Adipocyte (in vitro differentiated cells): ENCODE measurements at regions not wholly inside any gene's neighbourhood (a gene's known extent, or its start where the extent isn't known, plus 50 kb on each side); places are given as distances from the start of the nearest gene placed in this dataset.

Experiments used
- DNase-seq: peaks from one replicate; pipeline ENCODE4 v3.0.0-alpha.2; 2015; ENCODE audit warnings: low read depth
- H3K27me3 ChIP-seq: replicated peaks from 2 replicates; pipeline ENCODE4 v1.7.0; 2013; ENCODE audit warnings: mild to moderate bottlenecking, low read length, moderate library complexity; ENCODE audit not compliant: control insufficient read depth, insufficient read depth
- H3K36me3 ChIP-seq: 2 replicates; pipeline ENCODE4 v1.7.0; 2013; ENCODE audit warnings: low read length, mild to moderate bottlenecking, moderate library complexity; ENCODE audit not compliant: control insufficient read depth, insufficient read depth, severe bottlenecking
- H3K4me1 ChIP-seq: 2 replicates; pipeline ENCODE4 v1.7.0; 2013; ENCODE audit warnings: mild to moderate bottlenecking, low read length, moderate library complexity; ENCODE audit not compliant: control insufficient read depth, insufficient read depth
- H3K4me3 ChIP-seq: 2 replicates; pipeline ENCODE4 v1.7.0; 2013; ENCODE audit warnings: mild to moderate bottlenecking, low read length, moderate library complexity
- H3K9ac ChIP-seq: 2 replicates; pipeline ENCODE4 v1.7.0; 2013; ENCODE audit warnings: mild to moderate bottlenecking, low read length, moderate library complexity
- H3K9me3 ChIP-seq: 2 replicates; pipeline ENCODE4 v1.7.0; 2013; ENCODE audit warnings: mild to moderate bottlenecking, low read length, moderate library complexity; ENCODE audit not compliant: control insufficient read depth

DNA sequence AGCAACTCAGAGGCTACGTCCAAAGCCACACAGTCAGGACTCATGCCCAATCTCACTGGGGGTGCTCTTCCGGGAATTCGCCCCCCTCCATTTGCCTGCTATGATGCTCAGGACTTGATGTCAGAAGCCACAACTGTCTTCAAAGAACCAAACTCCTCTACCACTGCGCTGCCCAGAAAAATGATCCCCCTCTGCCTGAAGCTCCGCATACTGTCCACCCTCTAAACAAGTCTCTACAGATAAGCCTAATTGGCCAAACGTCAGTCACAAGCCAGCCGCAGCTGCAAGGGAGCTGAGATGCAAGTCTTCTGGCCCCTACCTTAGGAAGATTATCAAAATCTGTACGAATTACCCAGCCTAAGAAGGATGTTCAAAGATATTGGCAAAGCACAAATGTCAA, 294.6 kb downstream of the BUD13 start:
- peaks cover 30% of the 10 kb centered on the region for H3K27me3 ChIP-seq
- DNase-seq: no peak
- no peaks in the 10 kb centered on the region for H3K4me1 ChIP-seq
- H3K4me3 ChIP-seq: no peak overlapping the region
- H3K36me3 ChIP-seq: no peaks in the 10 kb centered on the region
- H3K9me3 ChIP-seq: no peaks in the 10 kb centered on the region
- no peak overlapping the region for H3K9ac ChIP-seq

DNA sequence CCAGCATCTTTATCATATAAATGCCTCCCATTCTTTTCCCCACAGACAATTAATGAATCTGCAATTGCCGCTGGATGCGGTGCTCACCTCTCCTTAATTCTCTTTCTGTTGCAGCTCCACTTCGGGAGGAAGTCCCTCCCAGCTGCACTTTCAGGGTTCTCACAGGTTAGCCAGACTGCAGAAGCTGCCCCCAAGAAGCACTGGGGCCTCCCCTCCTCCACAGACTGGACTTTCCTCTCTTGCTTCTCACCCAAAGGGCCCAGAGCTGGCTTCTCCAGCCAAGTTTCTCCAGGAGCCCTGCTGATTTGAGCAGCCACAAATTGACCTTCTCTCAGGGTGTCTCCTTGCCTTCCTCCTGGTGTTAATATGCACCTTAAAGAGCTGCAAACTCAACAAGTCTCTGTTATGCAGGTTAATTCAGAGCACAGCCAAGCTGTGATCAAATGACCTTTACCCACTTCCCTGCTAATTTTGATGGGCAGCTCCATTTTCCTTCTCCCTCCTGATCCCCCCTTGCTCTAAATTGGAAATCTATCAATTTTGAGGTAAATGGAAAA, 298.9 kb downstream of the BUD13 start:
- Histone ChIP-seq H3K27me3 (peaks cover 20% of the 10 kb centered on the region), H3K9me3 (peaks cover 4% of the 10 kb centered on the region), H3K9ac (no peak overlapping the region), H3K4me3 (no peak overlapping the region), H3K36me3 (no peaks in the 10 kb centered on the region), H3K4me1 (no peaks in the 10 kb centered on the region)
- no peak for DNase-seq

DNA sequence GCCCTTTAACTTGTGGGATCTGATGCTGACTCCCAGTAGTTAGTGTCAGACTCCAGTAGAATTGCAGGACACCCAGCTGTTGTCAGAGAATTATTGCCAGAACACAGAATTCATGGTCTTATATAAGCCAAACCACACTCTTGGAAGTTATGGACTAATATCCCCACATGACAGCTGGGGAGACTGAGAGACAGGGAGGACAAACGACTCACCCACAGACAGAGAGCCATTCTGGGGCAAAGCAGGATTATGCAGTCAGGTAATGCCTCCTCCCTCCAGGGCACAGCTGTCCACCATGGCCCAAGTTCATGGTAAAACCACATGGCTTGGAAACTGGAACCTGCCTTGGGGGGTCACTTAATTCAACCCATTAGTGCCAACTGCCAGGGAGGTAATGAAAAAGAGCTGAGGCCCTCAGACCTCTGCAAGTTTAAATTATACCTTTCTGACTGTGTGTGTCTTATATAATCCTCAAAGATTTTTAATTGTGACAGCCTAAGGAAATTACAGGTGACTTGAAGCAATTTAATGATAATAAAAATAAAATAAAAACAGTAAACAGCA, 299.5 kb downstream of the BUD13 start:
- Histone ChIP-seq H3K27me3 (peaks cover 14% of the 10 kb centered on the region), H3K9ac (no peak overlapping the region), H3K4me3 (no peak overlapping the region), H3K36me3 (no peaks in the 10 kb centered on the region), H3K4me1 (no peaks in the 10 kb centered on the region), H3K9me3 (peaks cover 4% of the 10 kb centered on the region)
- DNase-seq: no peak

GRCh38 chr11:116472651-116473050, 300.1 kb downstream of the BUD13 start:
- Histone ChIP-seq H3K4me1 (no peaks in the 10 kb centered on the region), H3K27me3 (peaks cover 13% of the 10 kb centered on the region), H3K4me3 (no peak overlapping the region), H3K36me3 (no peaks in the 10 kb centered on the region), H3K9me3 (peaks cover 4% of the 10 kb centered on the region), H3K9ac (no peak overlapping the region)
- no peak for DNase-seq

DNA sequence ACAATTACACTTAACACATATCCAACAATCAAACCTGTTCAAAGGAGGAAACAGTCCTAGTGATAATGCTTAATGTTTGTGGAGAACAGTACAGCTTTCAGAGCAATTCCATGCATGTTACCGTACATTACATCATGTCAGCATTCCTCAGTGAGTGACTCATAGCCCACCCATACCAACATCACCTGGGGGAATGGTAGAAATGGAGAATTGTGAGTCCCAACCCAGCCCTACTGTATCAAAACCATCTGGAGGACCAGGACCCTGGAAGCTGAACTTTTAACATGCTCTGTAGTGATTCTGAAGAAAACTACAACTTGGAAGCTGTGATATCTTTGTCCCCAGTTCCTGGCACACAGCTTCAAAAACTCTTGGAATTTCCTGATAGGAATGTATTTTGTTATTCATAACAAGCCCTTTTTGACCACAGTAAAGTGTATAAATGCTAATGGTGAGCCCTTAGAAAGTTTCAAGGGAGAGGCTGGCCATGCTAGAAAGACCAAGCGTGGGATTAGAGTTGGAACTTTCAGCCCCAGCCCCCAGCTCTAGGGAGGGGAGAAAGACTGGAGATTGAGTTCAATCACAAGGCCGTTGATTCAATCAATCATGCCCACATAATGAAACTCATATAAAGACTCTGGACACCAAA, 301.1 kb downstream of the BUD13 start:
- H3K4me1 ChIP-seq: no peaks in the 10 kb centered on the region

GRCh38 chr11:116468699-116469098, 304.1 kb downstream of the BUD13 start:
- Histone ChIP-seq H3K9ac (no peak overlapping the region), H3K36me3 (no peaks in the 10 kb centered on the region), H3K4me1 (no peaks in the 10 kb centered on the region), H3K9me3 (peaks cover 4% of the 10 kb centered on the region), H3K27me3 (peaks cover 18% of the 10 kb centered on the region), H3K4me3 (no peak overlapping the region)
- DNase-seq: no peak

More for the DNA sequence above, 301.1 kb downstream of the BUD13 start:
- H3K9me3 ChIP-seq: peaks cover 4% of the 10 kb centered on the region
- H3K9ac ChIP-seq: no peak overlapping the region
- peak; percentile 7 for DNase-seq
- no peaks in the 10 kb centered on the region for H3K36me3 ChIP-seq
- no peak overlapping the region for H3K4me3 ChIP-seq
- H3K27me3 ChIP-seq: peaks cover 13% of the 10 kb centered on the region

GRCh38 chr11:116467823-116468222, 305.0 kb downstream of the BUD13 start:
- Histone ChIP-seq H3K4me1 (no peaks in the 10 kb centered on the region), H3K9ac (no peak overlapping the region)

GRCh38 chr11:116466801-116467200, 306.0 kb downstream of the BUD13 start:
- Histone ChIP-seq H3K9ac (no peak overlapping the region), H3K36me3 (no peaks in the 10 kb centered on the region), H3K27me3 (peaks cover 21% of the 10 kb centered on the region), H3K9me3 (no peaks in the 10 kb centered on the region), H3K4me3 (no peak overlapping the region), H3K4me1 (no peaks in the 10 kb centered on the region)
- DNase-seq: no peak

More at GRCh38 chr11:116467823-116468222, 305.0 kb downstream of the BUD13 start:
- Histone ChIP-seq H3K9me3 (peaks cover 4% of the 10 kb centered on the region), H3K36me3 (no peaks in the 10 kb centered on the region), H3K4me3 (no peak overlapping the region), H3K27me3 (peaks cover 21% of the 10 kb centered on the region)
- DNase-seq: no peak

- Histone ChIP-seq H3K27me3 (peaks cover 22% of the 10 kb centered on the region), H3K9ac (no peak overlapping the region), H3K9me3 (no peaks in the 10 kb centered on the region), H3K4me3 (no peak overlapping the region), H3K36me3 (no peaks in the 10 kb centered on the region), H3K4me1 (no peaks in the 10 kb centered on the region)
- no peak for DNase-seq
These were observed 306.6 kb downstream of the BUD13 start for GRCh38 chr11:116466191-116466590.

- Histone ChIP-seq H3K27me3 (peaks cover 29% of the 10 kb centered on the region), H3K4me1 (no peaks in the 10 kb centered on the region), H3K36me3 (no peaks in the 10 kb centered on the region), H3K9ac (no peak overlapping the region), H3K9me3 (no peaks in the 10 kb centered on the region), H3K4me3 (no peak overlapping the region)
- no peak for DNase-seq
These were observed 307.7 kb downstream of the BUD13 start for GRCh38 chr11:116465056-116465455.

GRCh38 chr11:116461789-116462188, 311.0 kb downstream of the BUD13 start:
- Histone ChIP-seq H3K9me3 (no peaks in the 10 kb centered on the region), H3K27me3 (peaks cover 34% of the 10 kb centered on the region), H3K9ac (no peak overlapping the region), H3K4me1 (no peaks in the 10 kb centered on the region), H3K4me3 (no peak overlapping the region), H3K36me3 (no peaks in the 10 kb centered on the region)
- no peak for DNase-seq
